A673 (cell line): ENCODE measurements at regions not wholly inside any gene's neighbourhood (a gene's known extent, or its start where the extent isn't known, plus 50 kb on each side); places are given as distances from the start of the nearest gene placed in this dataset.

Source experiments
- CTCF ChIP-seq: fragments of 300-800, 200-600 bp; sonication (generic); conservative IDR thresholded peaks from 2 replicates; pipeline ENCODE4 v1.5.1; 2017; ENCODE audit warnings: low read depth, mild to moderate bottlenecking, antibody characterized with exemption, low read length, moderate library complexity, mixed read lengths
- EZH2 ChIP-seq: fragments of 200-600 bp; sonication (generic); IDR thresholded peaks from 2 replicates; pipeline ENCODE4 v1.6.1; 2017; ENCODE audit warnings: borderline replicate concordance, low read depth, mild to moderate bottlenecking, mixed read lengths, antibody characterized with exemption, low read length; ENCODE audit not compliant: poor library complexity, severe bottlenecking

- TF ChIP-seq CTCF = no peak
- TF ChIP-seq EZH2 = no peak
Measured at GRCh38 chr4:78671903-78672815, 104.0 kb upstream of the BMP2K start.
